Body of pancreas (tissue), 4 donors: ENCODE measurements at regions not wholly inside any gene's neighbourhood (a gene's known extent, or its start where the extent isn't known, plus 50 kb on each side); places are given as distances from the start of the nearest gene placed in this dataset.

ENCODE experiments used
- ATAC-seq: fragments of 150-250 bp; one replicate; pipeline ENCODE4 v1.9.1; 2016
- DNase-seq, 4 donors: peaks; one replicate each; pipeline ENCODE4 v3.0.0-alpha.2; 2019
- H3K27ac ChIP-seq, 4 donors: fragments of 200-600 bp; sonication (generic); 1 replicate in 3 of 4; 2 replicates in 1 of 4; pipeline versions ENCODE4 v1.5.1 to v1.6.1; 2016 to 2019; ENCODE audit warnings: mild to moderate bottlenecking in 1 of 4, mixed read lengths in 1 of 4, moderate library complexity in 1 of 4
- H3K27me3 ChIP-seq, 2 donors: fragments of 200-600 bp; sonication (generic); one replicate each; pipeline ENCODE4 v1.6.0; 2016; ENCODE audit warnings: mild to moderate bottlenecking in 1 of 2
- H3K36me3 ChIP-seq, 2 donors: fragments of 200-600 bp; sonication (generic); replicated peaks in 1 of 2; 2 replicates each; pipeline ENCODE4 v1.5.1; 2016; ENCODE audit warnings: low read depth in 2 of 2; ENCODE audit not compliant: insufficient read depth in 1 of 2
- H3K4me1 ChIP-seq: fragments of 200-600 bp; sonication (generic); one replicate; pipeline ENCODE4 v1.6.0; 2016
- H3K4me3 ChIP-seq, 2 donors: fragments of 200-600 bp; sonication (generic); 1 replicate in 1 of 2; 2 replicates in 1 of 2; pipeline ENCODE4 v1.5.1; 2016 to 2019
- H3K9me3 ChIP-seq, 3 donors: fragments of 200-600 bp; sonication (generic); 1 replicate in 2 of 3; 2 replicates in 1 of 3; pipeline ENCODE4 v1.5.1; 2016
- CTCF ChIP-seq, 7 experiments: fragments of 450-650 bp in 4 of 7; fragments of 200-600 bp in 3 of 7; sonication (generic) in 3 of 7; IDR thresholded peaks; one replicate each; pipeline ENCODE4 v1.5.1; 2016 to 2019; ENCODE audit warnings: antibody characterized with exemption in 7 of 7
- POLR2A ChIP-seq, 3 donors: fragments of 450-650 bp; IDR thresholded peaks; one replicate each; pipeline ENCODE4 v1.6.1; 2016; ENCODE audit warnings: antibody characterized with exemption in 3 of 3, mild to moderate bottlenecking in 2 of 3
- WGBS, 2 donors: methylation state at CpG; one replicate each; pipeline ENCODE4 v1.1.5; 2017; 5-methylcytosine and 5-hydroxymethylcytosine counted together
- intact Hi-C: fragments of 100-400 bp; cut with DNase I; formaldehyde crosslinking; loops from one replicate; pipeline ENCODE4 v1.15.1; 2023

- Histone ChIP-seq H3K27ac (no peak overlapping the region), H3K4me3 (no peak overlapping the region), H3K36me3 (no peaks in the 10 kb centered on the region), H3K27me3 (no peaks in the 10 kb centered on the region), H3K4me1 (no peaks in the 10 kb centered on the region), H3K9me3 (no peaks in the 10 kb centered on the region)
- 65 to 71% methylated on average over 2 of the region's 2 CpGs for WGBS, 2 donors
- intact Hi-C loops, result no loop called here
- no peak for ATAC-seq
- no peak for TF ChIP-seq POLR2A (IDR thresholded peaks at IDR 0.05)
- TF ChIP-seq CTCF (IDR thresholded peaks at IDR 0.05), result no peak
- no peak for DNase-seq
These were observed 122.4 kb downstream of the SLC16A9 start for GRCh38 chr10:59587083-59587755.

GRCh38 chr10:59586407-59586891, 123.2 kb downstream of the SLC16A9 start:
- H3K4me1 ChIP-seq, result no peaks in the 10 kb centered on the region
- DNase-seq, result no peak
- WGBS, 2 donors, result 66 to 85% methylated on average over 2 of the region's 2 CpGs
- no peak overlapping the region for H3K27ac ChIP-seq
- ATAC-seq, result no peak
- no peaks in the 10 kb centered on the region for H3K9me3 ChIP-seq
- intact Hi-C loops, result no loop called here
- H3K36me3 ChIP-seq, result no peaks in the 10 kb centered on the region
- no peak for TF ChIP-seq CTCF (IDR thresholded peaks at IDR 0.05)
- no peak for TF ChIP-seq POLR2A (IDR thresholded peaks at IDR 0.05)
- no peaks in the 10 kb centered on the region for H3K27me3 ChIP-seq
- H3K4me3 ChIP-seq, result no peak overlapping the region

GRCh38 chr10:59585046-59585700, 124.5 kb downstream of the SLC16A9 start:
- no peak for DNase-seq
- Histone ChIP-seq H3K4me1 (no peaks in the 10 kb centered on the region), H3K27me3 (no peaks in the 10 kb centered on the region), H3K9me3 (no peaks in the 10 kb centered on the region), H3K4me3 (no peak overlapping the region), H3K27ac (no peak overlapping the region), H3K36me3 (no peaks in the 10 kb centered on the region)
- intact Hi-C loops, result no loop called here
- ATAC-seq, result no peak
- 84 to 88% methylated on average over 4 of the region's 4 CpGs for WGBS, 2 donors
- TF ChIP-seq CTCF (IDR thresholded peaks at IDR 0.05), result no peak
- TF ChIP-seq POLR2A (IDR thresholded peaks at IDR 0.05), result no peak

- 70 to 82% methylated on average over 3 of the region's 3 CpGs for WGBS, 2 donors
- TF ChIP-seq POLR2A (IDR thresholded peaks at IDR 0.05) (no peak), CTCF (IDR thresholded peaks at IDR 0.05) (no peak)
- intact Hi-C loops, result no loop called here
- Histone ChIP-seq H3K27ac (no peak overlapping the region), H3K9me3 (no peaks in the 10 kb centered on the region), H3K4me3 (no peak overlapping the region), H3K4me1 (no peaks in the 10 kb centered on the region), H3K36me3 (no peaks in the 10 kb centered on the region), H3K27me3 (no peaks in the 10 kb centered on the region)
- ATAC-seq, result no peak
- DNase-seq, result no peak
These were observed 126.9 kb downstream of the SLC16A9 start for GRCh38 chr10:59582780-59583179.

GRCh38 chr10:59582058-59582457, 127.6 kb downstream of the SLC16A9 start:
- 70% methylated on average over 3 of the region's 3 CpGs for WGBS, 2 donors
- DNase-seq (no peak), ATAC-seq (no peak)
- no peaks in the 10 kb centered on the region for H3K36me3 ChIP-seq
- H3K27ac ChIP-seq, result no peak overlapping the region
- H3K27me3 ChIP-seq, result no peaks in the 10 kb centered on the region
- intact Hi-C loops, result no loop called here
- H3K9me3 ChIP-seq, result no peaks in the 10 kb centered on the region
- H3K4me3 ChIP-seq, result no peak overlapping the region
- H3K4me1 ChIP-seq, result no peaks in the 10 kb centered on the region
- TF ChIP-seq POLR2A (IDR thresholded peaks at IDR 0.05) (no peak), CTCF (IDR thresholded peaks at IDR 0.05) (no peak)
